ENCODE measurements at regions not wholly inside any gene's neighbourhood (a gene's known extent, or its start where the extent isn't known, plus 50 kb on each side); places are given as distances from the start of the nearest gene placed in this dataset.

DNA sequence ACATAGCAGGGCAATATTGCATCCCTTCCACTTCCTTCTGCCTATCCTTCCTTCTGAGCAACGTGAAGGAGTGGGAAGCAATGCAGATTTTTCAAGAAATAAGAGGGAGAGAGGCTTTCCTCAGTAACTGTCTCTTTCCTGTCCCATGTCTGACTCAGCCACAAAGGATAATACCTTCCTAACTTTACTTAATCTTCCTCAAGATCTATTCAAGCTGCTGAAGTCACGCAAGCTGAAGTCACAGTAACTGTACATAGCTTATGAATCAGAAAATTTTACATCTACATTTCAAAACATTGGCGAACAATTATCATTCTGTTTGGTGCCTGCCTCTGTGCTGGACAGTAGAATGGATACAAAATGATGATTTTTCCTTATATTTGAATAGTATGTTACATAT lies 86.4 kb upstream of the POU3F2 start:
- no peak for DNase-seq (ENCODE audit: low read depth)

DNA sequence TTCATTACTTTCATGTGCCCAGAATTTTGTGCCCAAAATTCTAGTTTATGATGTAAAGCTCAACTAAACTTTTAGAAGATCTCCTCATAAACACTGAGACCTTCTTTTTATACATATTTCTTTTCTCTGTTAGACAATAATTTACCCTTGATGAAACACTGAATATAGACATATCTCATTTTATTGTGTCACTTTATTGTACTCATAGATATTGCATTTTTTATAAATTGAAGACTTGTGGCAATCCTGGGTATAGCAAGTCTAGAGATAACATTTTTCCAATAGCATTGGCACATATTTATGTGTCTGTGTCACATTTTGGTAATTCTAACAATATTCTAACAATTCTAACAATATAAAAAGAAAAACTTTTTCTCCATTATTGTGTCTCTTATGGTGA lies 74.9 kb upstream of the POU3F2 start:
- DNase-seq (ENCODE audit: low read depth): no peak

DNA sequence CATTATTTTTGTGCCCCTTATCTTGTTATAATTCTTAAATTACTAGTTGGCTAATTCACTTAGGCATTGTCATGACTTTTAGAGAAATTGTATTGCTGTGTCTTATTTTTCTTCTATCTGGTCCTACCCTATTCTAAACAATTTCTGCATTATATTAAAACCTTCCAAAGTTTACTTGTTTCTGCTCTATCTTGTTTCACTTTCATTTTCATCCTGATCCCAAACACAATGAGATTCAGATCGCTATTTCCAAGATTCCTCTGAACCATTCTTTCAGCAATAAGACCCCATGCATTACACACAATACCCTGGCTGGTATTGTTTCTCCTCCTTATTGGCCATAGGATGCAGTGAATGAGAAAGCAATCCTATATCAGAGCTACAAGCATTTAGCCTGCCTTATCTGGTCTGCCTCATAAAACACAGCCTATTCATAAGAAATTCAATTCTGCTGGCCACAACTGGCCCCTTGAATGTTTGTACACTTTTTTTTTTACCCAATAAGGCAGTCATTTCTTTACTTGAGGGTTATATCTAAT lies 69.9 kb upstream of the POU3F2 start:
- no peak for DNase-seq (ENCODE audit: low read depth)

DNA sequence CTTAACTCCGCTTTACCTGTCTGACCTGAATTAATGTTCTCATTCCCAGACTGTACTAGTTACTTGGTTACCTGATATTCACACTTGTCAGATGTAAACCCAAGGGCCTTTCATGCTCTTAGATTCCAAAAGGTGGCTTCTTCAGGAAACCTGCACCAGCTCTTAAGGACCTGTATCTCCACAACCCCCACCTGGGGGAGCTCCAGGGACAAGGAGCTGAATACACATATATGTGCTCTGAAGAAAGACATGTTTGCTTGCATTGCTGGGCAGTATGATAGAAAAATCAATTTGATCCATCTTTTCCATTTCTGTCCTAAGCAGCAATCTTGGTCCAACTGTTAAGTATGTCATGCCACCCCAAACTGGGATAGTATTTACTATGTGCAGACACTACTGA lies 64.8 kb upstream of the POU3F2 start:
- no peak for DNase-seq (ENCODE audit: low read depth)

DNA sequence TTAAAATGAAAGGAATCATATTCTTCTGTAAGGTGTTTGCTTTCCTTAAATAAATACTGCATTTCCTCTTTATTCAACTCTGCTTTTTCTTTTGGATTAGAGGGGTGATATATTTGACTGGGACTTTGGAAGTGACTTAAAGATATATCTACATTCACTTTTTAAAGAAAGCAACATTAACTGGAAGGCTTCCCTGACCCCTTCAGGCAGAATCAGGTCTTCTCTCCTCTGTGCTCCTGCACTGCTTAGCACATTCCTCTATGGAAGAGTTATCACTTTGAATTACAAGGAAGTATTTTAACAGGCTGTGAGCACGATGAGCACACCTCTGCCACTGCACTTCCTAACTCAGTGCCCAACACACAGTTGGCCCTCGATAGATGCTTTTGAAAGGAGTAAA lies 59.2 kb upstream of the POU3F2 start:
- no peak for DNase-seq (ENCODE audit: low read depth)

DNA sequence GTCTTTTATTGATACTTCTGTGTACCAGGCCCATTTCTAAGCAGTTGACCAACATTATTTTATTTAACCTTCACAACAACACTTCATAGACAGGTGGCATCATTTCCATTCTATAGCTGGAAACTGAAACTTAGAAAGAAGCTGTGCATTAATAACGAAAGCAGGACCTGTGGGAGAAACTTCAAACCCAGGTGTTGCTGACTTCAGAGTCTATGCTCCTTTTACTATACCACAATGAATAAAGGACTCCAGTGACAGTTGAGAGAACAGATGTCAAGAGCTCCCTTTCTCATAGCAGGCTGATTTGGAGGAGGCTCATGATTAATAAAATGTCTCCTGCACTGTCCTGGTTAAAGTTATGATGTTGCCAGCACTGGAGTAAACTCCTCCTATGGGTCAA lies 56.6 kb upstream of the POU3F2 start:
- DNase-seq (ENCODE audit: low read depth): no peak

DNA sequence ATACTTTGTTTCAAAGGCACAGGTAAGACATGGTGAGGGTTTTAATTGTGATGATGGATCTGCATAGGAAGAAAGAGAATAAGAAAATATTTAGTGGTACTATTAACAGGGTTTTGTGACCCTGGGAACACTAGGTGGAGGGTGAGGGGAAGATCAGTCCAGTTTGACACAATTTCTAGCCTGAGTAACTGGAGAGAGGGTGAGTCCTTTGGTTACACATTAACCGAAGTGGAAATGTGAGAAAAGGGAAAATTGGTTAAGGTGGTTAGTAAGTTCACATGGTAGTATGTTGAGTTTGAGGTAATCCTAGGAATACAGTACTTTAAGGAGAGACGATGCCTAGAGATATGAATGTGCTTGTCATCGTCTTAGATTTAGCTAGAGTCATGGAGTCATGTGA lies 54.8 kb upstream of the POU3F2 start:
- no peak for DNase-seq (ENCODE audit: low read depth)

DNA sequence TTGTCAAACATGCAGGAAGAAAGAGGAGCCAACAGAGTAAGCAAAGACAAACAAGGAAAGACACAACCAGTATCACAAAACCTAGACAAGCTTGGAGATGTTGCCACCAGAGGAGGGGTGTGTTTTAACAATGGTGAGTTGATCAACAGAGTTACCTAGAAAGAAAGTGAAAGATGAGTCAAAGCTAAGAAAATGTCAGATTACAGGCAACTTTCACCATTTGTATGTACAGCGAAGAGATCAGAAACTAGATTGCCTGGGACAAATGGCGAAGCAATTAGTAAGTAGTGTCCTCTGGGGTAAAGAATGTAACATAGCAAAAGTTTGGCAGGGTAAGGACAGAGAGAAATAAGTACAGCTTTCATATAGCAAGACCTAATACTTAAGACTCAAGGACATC lies 51.6 kb upstream of the POU3F2 start:
- no peak for DNase-seq (ENCODE audit: low read depth)

- DNase-seq (ENCODE audit: low read depth): no peak
Observed at GRCh38 chr6:98783578-98783977, 50.8 kb upstream of the POU3F2 start.

Data from stimulated activated CD8-positive, alpha-beta memory T cell treated with anti-CD3 and anti-CD28 coated beads, Interleukin-12 subunit alpha, Interleukin-12 subunit beta, amount 100 ng/mL, for 4 hours (primary cell).